Smooth muscle cell (in vitro differentiated cells): ENCODE measurements at regions not wholly inside any gene's neighbourhood (a gene's known extent, or its start where the extent isn't known, plus 50 kb on each side); places are given as distances from the start of the nearest gene placed in this dataset.
"Not testable (repeated sequence)": the region's sequence is repeated elsewhere in the genome, so short reads cannot be mapped to it uniquely, and the experiment has no call there.

ENCODE experiments used
- DNase-seq: peaks from one replicate; lab custom pipeline; 2025; ENCODE audit not compliant: unreplicated experiment; lab: John Stamatoyannopoulos, UW
- H2AFZ ChIP-seq: fragments of 200-600 bp; sonication (generic); 2 replicates; pipeline ENCODE4 v1.6.0; 2016; ENCODE audit warnings: antibody characterized with exemption, low read depth, mild to moderate bottlenecking
- H3F3A ChIP-seq: fragments of 200-600 bp; sonication (generic); 2 replicates; pipeline ENCODE4 v1.6.0; 2017; ENCODE audit warnings: antibody characterized with exemption, low read depth
- H3K27ac ChIP-seq: fragments of 200-600 bp; sonication (generic); 2 replicates; pipeline ENCODE4 v1.5.1; 2016; ENCODE audit warnings: low read depth, mild to moderate bottlenecking
- H3K27me3 ChIP-seq: fragments of 200-600 bp; sonication (generic); 2 replicates; pipeline ENCODE4 v1.6.1; 2016; ENCODE audit warnings: low read depth, mild to moderate bottlenecking
- H3K36me3 ChIP-seq: fragments of 200-600 bp; sonication (generic); 2 replicates; pipeline ENCODE4 v1.5.1; 2016; ENCODE audit warnings: low read depth
- H3K4me1 ChIP-seq: fragments of 200-600 bp; sonication (generic); 2 replicates; pipeline ENCODE4 v1.5.1; 2016; ENCODE audit warnings: low read depth
- H3K4me2 ChIP-seq: fragments of 200-600 bp; sonication (generic); 2 replicates; pipeline ENCODE4 v1.6.0; 2016; ENCODE audit warnings: mild to moderate bottlenecking
- H3K4me3 ChIP-seq: fragments of 200-600 bp; sonication (generic); 2 replicates; pipeline ENCODE4 v1.5.1; 2016; ENCODE audit warnings: mild to moderate bottlenecking
- H3K79me2 ChIP-seq: fragments of 200-600 bp; sonication (generic); 2 replicates; pipeline ENCODE4 v1.6.0; 2016; ENCODE audit warnings: low read depth, mild to moderate bottlenecking
- H3K9ac ChIP-seq: fragments of 200-600 bp; sonication (generic); 2 replicates; pipeline ENCODE4 v1.6.0; 2016; ENCODE audit warnings: low read depth
- H3K9me3 ChIP-seq: fragments of 200-600 bp; sonication (generic); replicated peaks from 2 replicates; pipeline ENCODE4 v1.5.1; 2016; ENCODE audit warnings: low read depth
- H4K20me1 ChIP-seq: fragments of 200-600 bp; sonication (generic); 2 replicates; pipeline ENCODE4 v1.6.0; 2016; ENCODE audit warnings: low read depth
- CTCF ChIP-seq: fragments of 200-600 bp; sonication (generic); IDR thresholded peaks from 2 replicates; pipeline ENCODE4 v1.5.1; 2017; ENCODE audit warnings: borderline replicate concordance, mild to moderate bottlenecking, antibody characterized with exemption; ENCODE audit not compliant: insufficient read depth, poor library complexity, severe bottlenecking
- WGBS: methylation state at CpG from one replicate; pipeline ENCODE4 v1.1.7; 2016; ENCODE audit warnings: low lambda C conversion rate; 5-methylcytosine and 5-hydroxymethylcytosine counted together

DNA sequence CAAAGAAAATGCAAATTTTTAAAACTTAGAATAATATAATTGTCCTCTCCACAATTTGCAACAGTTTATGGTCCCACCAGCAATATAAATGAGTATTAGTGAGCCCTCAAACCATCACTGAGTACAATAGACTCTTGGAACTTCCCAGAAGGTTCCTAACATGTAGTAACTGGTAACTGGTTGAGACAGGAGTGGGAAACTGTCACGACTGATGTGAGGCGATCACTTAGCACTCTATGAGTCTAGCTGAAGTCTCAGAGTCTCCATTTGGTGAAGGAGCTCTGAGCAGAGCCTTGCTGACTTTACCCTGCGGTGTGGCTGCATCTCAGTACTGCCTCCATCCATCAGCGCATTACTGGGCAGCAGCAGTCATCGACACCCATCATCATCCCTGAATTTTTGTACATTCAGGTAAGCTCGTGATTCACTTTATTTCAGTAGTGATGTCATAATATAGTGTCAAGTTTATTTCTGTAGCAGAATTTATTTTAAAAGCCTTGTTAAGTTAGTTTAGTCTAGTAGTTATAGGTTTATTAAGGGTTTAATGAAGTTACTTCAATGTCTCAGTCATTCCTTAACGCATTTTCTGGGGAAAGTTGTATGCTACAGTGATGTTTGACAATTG, 76.6 kb upstream of the ABCA1 start:
- H3K27ac ChIP-seq: no peak overlapping the region
- TF ChIP-seq CTCF: no peak
- no peak overlapping the region for H2AFZ ChIP-seq
- no peaks in the 10 kb centered on the region for H3K4me1 ChIP-seq
- no peak overlapping the region for H3K4me2 ChIP-seq
- no peaks in the 10 kb centered on the region for H3K9me3 ChIP-seq
- no peaks in the 10 kb centered on the region for H3K27me3 ChIP-seq
- H3K36me3 ChIP-seq: no peaks in the 10 kb centered on the region
- H4K20me1 ChIP-seq: no peaks in the 10 kb centered on the region
- no peak overlapping the region for H3K9ac ChIP-seq
- no peak overlapping the region for H3K4me3 ChIP-seq
- DNase-seq: no peak
- H3K79me2 ChIP-seq: no peaks in the 10 kb centered on the region
- WGBS: 92% methylated on average over 7 of the region's 7 CpGs
- H3F3A ChIP-seq: no peaks in the 10 kb centered on the region

- Histone ChIP-seq H3K9ac (no peak overlapping the region), H4K20me1 (no peaks in the 10 kb centered on the region), H3K4me2 (no peak overlapping the region), H3K4me3 (no peak overlapping the region), H3K9me3 (no peaks in the 10 kb centered on the region), H3K4me1 (no peaks in the 10 kb centered on the region), H3F3A (no peaks in the 10 kb centered on the region), H3K27me3 (no peaks in the 10 kb centered on the region), H2AFZ (no peak overlapping the region), H3K27ac (no peak overlapping the region), H3K36me3 (no peaks in the 10 kb centered on the region), H3K79me2 (no peaks in the 10 kb centered on the region)
- no peak for DNase-seq
- no peak for TF ChIP-seq CTCF
- WGBS: 94% methylated on average over 1 of the region's 1 CpG
Measured at GRCh38 chr9:105005186-105005585, 77.2 kb upstream of the ABCA1 start.

- no peak overlapping the region for H3K4me2 ChIP-seq
- no peaks in the 10 kb centered on the region for H3K36me3 ChIP-seq
- H3F3A ChIP-seq: no peaks in the 10 kb centered on the region
- no peaks in the 10 kb centered on the region for H3K27me3 ChIP-seq
- no peaks in the 10 kb centered on the region for H4K20me1 ChIP-seq
- H3K9me3 ChIP-seq: no peaks in the 10 kb centered on the region
- DNase-seq: no peak
- H3K27ac ChIP-seq: peak overlapping the region; percentile 63
- H3K79me2 ChIP-seq: no peaks in the 10 kb centered on the region
- TF ChIP-seq CTCF: no peak
- H3K9ac ChIP-seq: no peak overlapping the region
- H3K4me1 ChIP-seq: no peaks in the 10 kb centered on the region
- no peak overlapping the region for H2AFZ ChIP-seq
- H3K4me3 ChIP-seq: no peak overlapping the region
- WGBS: 100% methylated on average over 2 of the region's 2 CpGs
Measured at GRCh38 chr9:105006514-105006913, 78.6 kb upstream of the ABCA1 start.

GRCh38 chr9:105007143-105007542, 79.2 kb upstream of the ABCA1 start:
- no peak overlapping the region for H3K9ac ChIP-seq
- DNase-seq: no peak
- H3K36me3 ChIP-seq: no peaks in the 10 kb centered on the region
- peak overlapping the region; percentile 38 for H3K4me2 ChIP-seq
- no peaks in the 10 kb centered on the region for H3K9me3 ChIP-seq
- no peaks in the 10 kb centered on the region for H3F3A ChIP-seq
- H3K27ac ChIP-seq: peak overlapping the region; percentile 63
- no peaks in the 10 kb centered on the region for H3K79me2 ChIP-seq
- no peaks in the 10 kb centered on the region for H4K20me1 ChIP-seq
- TF ChIP-seq CTCF: no peak
- H3K27me3 ChIP-seq: no peaks in the 10 kb centered on the region
- H2AFZ ChIP-seq: peak overlapping the region; percentile 26
- H3K4me1 ChIP-seq: no peaks in the 10 kb centered on the region
- WGBS: 16% methylated on average over 2 of the region's 2 CpGs
- H3K4me3 ChIP-seq: no peak overlapping the region

DNA sequence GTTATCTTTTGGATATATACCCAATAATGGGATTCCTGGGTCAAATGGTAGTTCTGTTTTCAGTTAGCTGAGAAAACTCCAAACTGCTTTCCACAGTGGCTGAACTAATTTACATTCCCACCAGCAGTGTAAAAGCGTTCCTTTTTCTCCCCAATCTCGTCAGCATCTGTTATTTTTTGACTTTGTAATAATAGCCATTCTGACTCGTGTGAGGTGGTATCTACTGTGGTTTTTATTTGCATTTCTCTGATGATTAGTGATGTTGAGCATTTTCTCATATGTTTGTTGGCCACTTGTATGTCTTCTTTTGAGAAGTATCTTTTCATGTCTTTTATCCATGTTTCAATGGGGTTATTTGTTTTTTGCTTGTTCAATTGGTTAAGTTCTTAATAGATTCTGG, 82.1 kb upstream of the ABCA1 start:
- H4K20me1 ChIP-seq, H3K9me3 ChIP-seq, H3K4me1 ChIP-seq, H3K79me2 ChIP-seq, H2AFZ ChIP-seq, H3K27ac ChIP-seq, H3K9ac ChIP-seq, H3K27me3 ChIP-seq, H3K4me3 ChIP-seq, H3K36me3 ChIP-seq, DNase-seq, H3K4me2 ChIP-seq, H3F3A ChIP-seq: not testable (repeated sequence)
- WGBS: 79% methylated on average over 3 of the region's 3 CpGs
